H7 (cell line): ENCODE measurements at regions not wholly inside any gene's neighbourhood (a gene's known extent, or its start where the extent isn't known, plus 50 kb on each side); places are given as distances from the start of the nearest gene placed in this dataset.
"Not testable (repeated sequence)": the region's sequence is repeated elsewhere in the genome, so short reads cannot be mapped to it uniquely, and the experiment has no call there.

Source experiments
- DNase-seq: peaks from one replicate; pipeline ENCODE4 v3.0.0; 2012
- H3K27me3 ChIP-seq: 2 replicates; pipeline ENCODE4 v1.6.0; 2011; ENCODE audit warnings: mild to moderate bottlenecking, low read length; ENCODE audit not compliant: control insufficient read depth, insufficient read depth
- H3K36me3 ChIP-seq: replicated peaks from 2 replicates; pipeline ENCODE4 v1.5.1; 2011; ENCODE audit warnings: low read length; ENCODE audit not compliant: control insufficient read depth, insufficient read depth
- H3K4me3 ChIP-seq: 2 replicates; pipeline ENCODE4 v1.5.1; 2011; ENCODE audit warnings: low read depth, mild to moderate bottlenecking, control low read depth, low read length, moderate library complexity; ENCODE audit not compliant: insufficient read depth

DNA sequence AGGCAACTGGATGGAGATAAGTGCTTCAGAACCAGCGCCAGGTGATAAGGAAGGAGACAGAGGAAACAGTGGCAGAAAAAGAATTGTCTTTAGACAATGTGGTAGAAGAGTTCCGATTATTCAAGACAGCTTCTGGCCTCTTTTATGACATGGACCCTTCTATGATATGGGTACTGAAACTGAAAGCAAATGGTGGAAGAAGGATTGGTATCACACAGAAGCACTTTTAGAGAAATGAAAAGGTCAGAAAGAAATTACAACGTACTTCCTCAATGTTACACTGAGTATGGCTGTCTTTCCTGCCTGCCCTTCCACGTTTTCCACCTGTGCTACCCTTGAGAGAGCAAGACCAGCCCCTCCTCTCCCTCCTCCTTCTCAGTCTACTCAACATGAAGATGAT is 959.3 kb downstream of the DNAH5 start:
- Histone ChIP-seq H3K4me3 (no peak overlapping the region), H3K27me3 (no peaks in the 10 kb centered on the region; the same call in 1 of the 2 replicates), H3K36me3 (no peaks in the 10 kb centered on the region)
- DNase-seq: no peak

DNA sequence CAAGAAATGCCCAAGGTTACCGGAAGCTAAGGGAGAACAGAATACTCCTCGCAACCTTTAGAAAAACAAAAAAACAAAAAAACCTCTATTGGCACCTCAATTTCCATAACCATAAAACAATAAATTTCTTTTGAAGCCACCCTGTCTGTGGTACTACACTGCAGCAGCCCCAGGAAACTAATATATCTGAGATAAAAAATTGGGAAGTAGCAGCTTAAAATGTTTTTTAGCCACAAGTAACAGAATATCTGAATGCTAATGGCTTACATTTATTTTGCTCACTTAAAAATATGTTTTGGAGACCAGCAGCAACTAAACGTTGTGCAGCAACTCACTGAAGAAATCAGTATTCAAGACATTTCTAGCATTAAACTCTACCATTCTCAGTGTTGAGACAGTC is 969.6 kb downstream of the DNAH5 start:
- DNase-seq: no peak
- Histone ChIP-seq H3K4me3 (no peak overlapping the region), H3K36me3 (no peaks in the 10 kb centered on the region), H3K27me3 (no peaks in the 10 kb centered on the region)

DNA sequence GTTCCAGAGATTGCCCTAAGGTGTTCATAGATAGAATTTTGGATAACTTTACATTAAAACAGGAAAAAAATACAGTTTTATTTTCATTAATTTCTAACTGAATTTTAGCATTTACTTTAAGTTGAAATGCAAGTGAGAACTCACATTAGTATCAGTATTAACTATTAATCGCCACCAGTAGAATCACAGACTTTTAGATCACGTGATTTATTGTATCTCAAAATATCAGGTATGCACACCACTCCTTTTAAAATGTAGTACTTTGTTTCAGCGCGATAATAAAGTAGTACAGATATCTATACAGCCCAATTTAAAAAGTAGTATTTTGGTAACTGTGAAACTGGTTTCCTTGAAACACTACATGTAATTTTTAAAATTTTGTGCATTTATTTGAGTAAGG is 978.7 kb downstream of the DNAH5 start:
- H3K27me3 ChIP-seq: no peaks in the 10 kb centered on the region
- DNase-seq: no peak
- H3K4me3 ChIP-seq: no peak overlapping the region
- no peaks in the 10 kb centered on the region for H3K36me3 ChIP-seq

DNA sequence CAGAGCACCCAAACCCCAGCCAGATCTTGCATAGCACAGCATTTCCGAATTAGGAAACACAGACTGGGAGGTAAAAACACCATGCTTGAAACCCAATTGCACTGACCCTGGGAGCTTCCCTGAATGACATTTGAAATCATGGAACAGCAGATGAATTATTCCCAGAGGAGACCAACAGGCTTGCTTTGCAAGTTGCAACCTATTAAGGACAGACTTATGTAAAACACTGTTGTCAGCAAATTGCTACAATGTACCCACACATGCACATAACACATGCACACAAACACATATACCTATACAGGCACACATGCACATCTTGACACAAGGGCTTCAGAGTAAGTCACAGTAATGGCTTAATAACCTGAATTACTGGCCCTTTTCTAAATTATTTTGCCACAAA is 984.8 kb downstream of the DNAH5 start:
- no peak for DNase-seq
- H3K4me3 ChIP-seq: no peak overlapping the region
- no peaks in the 10 kb centered on the region for H3K27me3 ChIP-seq

DNA sequence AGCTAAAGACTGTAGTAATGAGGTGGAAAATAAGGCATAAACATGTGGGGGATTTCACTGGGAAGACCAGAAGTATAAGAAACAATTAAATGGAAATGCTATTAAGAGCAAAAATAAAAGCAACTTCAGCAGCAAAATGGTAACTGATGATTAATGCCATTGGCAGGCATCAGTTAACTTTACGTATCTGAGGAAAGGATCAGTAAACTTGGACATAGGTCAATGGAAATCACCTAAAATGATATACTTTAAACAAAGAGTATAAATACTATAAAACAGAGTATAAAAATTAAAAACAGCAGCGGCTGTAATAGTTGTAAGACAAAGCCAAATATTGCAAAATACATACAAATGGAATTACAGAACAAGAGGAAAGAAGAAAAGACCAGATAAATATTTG is 992.1 kb downstream of the DNAH5 start:
- no peak for DNase-seq
- Histone ChIP-seq H3K36me3 (no peaks in the 10 kb centered on the region), H3K27me3 (no peaks in the 10 kb centered on the region), H3K4me3 (no peak overlapping the region)

More for the DNA sequence above, 984.8 kb downstream of the DNAH5 start:
- no peaks in the 10 kb centered on the region for H3K36me3 ChIP-seq

DNA sequence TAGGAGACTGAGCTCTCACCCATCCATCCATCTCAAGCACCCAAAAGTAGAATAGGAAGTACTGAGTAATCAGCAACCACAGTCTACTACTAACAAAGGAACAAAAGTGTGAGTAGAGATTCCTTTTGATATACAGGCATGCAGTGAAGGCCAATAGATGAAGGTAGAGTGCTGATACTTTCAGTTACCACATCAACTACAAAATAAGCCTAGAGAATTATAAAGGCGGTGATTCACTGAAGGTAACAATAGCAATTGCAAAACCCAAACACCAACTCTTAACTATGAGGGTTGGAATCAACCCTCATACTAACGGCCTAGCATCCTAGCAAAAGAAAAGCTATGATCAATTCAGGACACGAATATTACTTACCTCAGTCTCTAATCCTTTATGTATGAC is 992.6 kb downstream of the DNAH5 start:
- Histone ChIP-seq H3K4me3 (no peak overlapping the region), H3K27me3 (no peaks in the 10 kb centered on the region), H3K36me3 (no peaks in the 10 kb centered on the region)
- DNase-seq: no peak

DNA sequence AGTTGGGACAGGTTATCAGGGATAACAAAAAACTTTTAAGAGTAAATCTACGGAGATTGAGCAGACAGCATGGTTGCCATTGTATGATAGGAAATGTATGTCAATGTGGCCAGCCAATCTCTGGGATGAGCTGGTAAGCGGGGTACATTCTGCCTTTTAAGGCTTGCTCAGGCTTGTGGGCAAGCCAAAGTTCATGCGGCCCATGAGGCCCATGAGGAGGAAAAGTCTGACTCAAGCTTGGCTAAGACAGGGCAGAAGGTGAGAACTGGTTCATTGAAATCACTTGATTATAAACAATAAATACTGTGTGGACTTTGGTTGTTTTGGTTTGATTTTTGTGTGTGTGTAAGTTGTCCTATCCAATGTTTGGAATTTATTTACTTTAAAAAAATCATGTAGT is 997.1 kb downstream of the DNAH5 start:
- no peaks in the 10 kb centered on the region for H3K27me3 ChIP-seq
- H3K4me3 ChIP-seq: no peak overlapping the region
- H3K36me3 ChIP-seq: no peaks in the 10 kb centered on the region
- no peak for DNase-seq

DNA sequence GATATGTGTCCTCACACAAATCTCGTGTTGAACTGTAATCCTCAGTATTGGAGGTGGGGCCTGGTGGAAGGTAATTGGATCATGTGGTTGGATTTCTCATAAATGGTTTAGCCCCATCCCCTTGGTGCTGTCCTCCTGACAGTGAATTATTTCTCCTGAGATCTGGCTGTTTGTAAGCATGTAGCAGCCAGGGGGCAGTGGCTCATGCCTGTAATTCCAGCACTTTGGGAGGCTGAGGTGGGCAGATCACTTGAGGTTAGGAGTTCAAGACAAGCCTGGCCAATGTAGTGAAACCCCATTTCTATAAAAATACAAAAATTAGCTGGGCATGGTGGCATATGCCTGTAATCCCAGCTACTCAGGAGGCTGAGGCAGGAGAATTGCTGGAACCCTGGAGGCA is 999.0 kb downstream of the DNAH5 start:
- DNase-seq, H3K27me3 ChIP-seq, H3K36me3 ChIP-seq, H3K4me3 ChIP-seq: not testable (repeated sequence)

DNA sequence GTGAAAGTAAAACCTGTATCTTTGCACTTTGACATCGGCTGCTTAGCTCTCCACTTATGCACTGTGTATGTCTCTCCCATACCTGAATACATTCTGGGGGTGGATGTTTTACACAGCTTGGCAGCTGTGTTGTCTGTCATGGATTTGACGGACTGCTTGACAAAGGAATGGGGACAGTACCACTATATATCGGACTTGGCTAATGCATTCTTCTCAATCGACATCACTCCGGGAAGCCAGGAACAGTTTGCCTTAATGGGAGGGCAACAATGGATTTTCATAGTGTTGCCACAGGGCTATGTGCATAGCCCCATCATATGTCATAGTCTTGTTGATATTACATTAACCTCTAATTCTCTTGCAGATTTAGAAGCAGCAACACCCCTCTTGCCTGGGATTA is 1008.3 kb downstream of the DNAH5 start:
- H3K27me3 ChIP-seq: no peaks in the 10 kb centered on the region
- no peak for DNase-seq
- no peaks in the 10 kb centered on the region for H3K36me3 ChIP-seq
- no peak overlapping the region for H3K4me3 ChIP-seq

DNA sequence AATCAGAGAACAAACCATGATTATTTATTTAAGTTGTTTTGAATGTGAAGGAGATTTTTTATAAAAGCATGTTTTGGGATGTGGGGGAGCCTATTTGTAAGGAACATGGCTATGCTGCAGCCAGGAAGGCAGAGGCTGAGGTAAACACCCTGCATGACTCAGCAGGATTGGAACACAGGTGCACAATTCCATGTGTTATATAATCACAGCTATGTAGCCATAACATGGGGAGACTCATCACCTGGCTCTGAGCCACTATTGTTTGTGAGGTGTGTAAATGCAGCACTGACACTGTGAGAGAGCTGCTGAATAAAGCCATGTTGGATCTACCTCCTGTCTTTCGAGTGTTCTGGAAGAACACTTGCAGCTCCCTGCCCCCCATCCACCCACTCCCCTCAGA is 1009.8 kb downstream of the DNAH5 start:
- Histone ChIP-seq H3K27me3 (no peaks in the 10 kb centered on the region), H3K4me3 (no peak overlapping the region), H3K36me3 (no peaks in the 10 kb centered on the region)
- DNase-seq: no peak

DNA sequence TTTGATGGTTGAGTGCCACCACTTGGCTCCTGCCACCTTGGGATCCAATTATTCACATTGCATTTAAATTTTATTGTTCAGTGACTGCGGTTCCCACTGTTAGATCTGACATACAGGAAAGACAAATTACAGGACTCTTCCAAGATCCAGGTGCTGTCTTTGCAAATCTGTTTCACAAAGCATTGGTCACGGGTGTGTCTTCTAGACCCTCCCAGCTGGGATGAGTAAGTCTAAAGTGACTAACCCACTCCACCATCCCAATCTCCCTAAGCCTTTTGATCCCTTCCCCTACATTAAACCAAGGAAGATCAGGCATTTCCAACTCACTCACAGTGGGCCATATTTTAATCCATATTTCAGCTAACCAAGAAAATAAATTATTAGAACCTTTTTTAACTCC is 1016.3 kb upstream of the CTNND2 start:
- no peaks in the 10 kb centered on the region for H3K27me3 ChIP-seq
- no peak overlapping the region for H3K4me3 ChIP-seq
- no peaks in the 10 kb centered on the region for H3K36me3 ChIP-seq
- DNase-seq: no peak

DNA sequence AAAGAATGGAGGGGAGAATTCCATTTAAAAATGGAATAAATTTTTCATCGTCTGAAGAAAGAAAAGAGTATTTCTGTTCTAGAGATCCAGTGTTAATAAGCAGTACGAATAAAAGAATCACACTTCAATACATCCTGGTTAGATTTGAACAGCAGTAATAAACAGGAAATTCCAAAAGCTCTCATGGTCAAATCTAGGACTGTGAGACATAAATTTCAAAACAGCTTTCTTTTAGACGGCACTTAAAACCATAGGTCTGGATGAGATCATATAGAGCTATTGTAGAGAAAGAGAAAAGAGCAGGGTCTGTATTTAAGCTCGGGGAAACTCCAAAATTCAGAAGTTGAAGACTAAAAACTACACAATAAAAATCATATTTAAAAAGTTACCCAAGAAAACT is 1006.9 kb upstream of the CTNND2 start:
- no peaks in the 10 kb centered on the region for H3K27me3 ChIP-seq
- H3K36me3 ChIP-seq: no peaks in the 10 kb centered on the region
- DNase-seq: no peak
- H3K4me3 ChIP-seq: no peak overlapping the region

DNA sequence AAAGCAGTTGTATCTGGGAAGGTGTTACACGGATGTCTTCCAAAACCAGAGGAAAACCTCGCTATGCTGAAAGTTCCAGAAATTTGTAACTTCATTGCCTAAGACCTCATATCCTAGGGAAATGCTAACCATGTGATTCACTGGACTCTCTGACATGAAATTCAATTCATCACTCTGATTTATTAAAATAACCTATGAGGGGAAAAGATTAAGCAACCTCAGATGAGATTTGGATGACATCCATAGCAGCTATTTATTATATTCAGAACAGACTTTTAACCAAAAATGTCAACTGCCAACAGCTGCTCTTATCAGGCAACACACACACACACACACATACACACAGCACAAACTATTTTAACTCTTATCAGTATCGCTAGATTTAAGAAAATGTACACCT is 1006.4 kb upstream of the CTNND2 start:
- DNase-seq: no peak
- Histone ChIP-seq H3K36me3 (no peaks in the 10 kb centered on the region), H3K27me3 (no peaks in the 10 kb centered on the region), H3K4me3 (no peak overlapping the region)

DNA sequence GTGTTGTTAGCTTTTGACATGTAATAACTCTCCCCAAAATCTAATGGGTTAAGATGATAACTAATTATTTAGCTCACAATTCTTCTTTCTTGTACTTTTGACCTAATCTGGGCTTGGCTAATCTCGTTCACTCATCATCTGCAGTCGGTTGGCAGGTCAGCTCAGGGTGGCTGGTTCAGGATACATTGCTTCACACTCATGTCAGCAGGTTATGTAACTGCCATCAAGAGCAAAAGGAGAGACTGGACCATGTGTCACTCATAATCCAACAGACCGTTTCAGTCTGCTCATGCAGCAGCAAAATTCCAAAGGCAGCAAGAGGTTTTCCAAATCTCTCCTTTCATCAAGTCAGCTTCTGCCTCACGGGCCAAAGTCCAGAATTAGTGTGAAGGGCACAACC is 998.4 kb upstream of the CTNND2 start:
- Histone ChIP-seq H3K36me3 (no peaks in the 10 kb centered on the region), H3K27me3 (no peaks in the 10 kb centered on the region), H3K4me3 (no peak overlapping the region)
- no peak for DNase-seq

DNA sequence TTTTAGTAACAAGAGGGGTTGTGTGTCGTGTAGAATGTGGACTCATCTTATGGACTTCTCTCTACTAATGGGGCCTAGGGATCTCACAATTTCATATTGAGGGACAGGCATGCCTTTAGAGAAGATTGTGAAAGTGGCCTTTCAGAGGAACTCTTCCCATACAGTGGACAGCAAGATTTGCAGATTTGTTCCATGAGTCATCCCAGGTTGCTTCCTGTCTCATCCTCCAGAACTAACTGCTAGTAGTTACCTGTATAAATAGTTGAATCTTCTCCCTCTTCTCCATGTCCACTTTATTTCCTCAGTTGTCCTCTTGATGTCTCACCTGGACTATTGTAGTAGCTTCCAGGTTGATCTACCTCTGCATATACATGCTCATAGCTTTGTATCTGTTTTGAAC is 997.5 kb upstream of the CTNND2 start:
- H3K27me3 ChIP-seq: no peaks in the 10 kb centered on the region
- H3K36me3 ChIP-seq: no peaks in the 10 kb centered on the region
- H3K4me3 ChIP-seq: no peak overlapping the region
- no peak for DNase-seq

DNA sequence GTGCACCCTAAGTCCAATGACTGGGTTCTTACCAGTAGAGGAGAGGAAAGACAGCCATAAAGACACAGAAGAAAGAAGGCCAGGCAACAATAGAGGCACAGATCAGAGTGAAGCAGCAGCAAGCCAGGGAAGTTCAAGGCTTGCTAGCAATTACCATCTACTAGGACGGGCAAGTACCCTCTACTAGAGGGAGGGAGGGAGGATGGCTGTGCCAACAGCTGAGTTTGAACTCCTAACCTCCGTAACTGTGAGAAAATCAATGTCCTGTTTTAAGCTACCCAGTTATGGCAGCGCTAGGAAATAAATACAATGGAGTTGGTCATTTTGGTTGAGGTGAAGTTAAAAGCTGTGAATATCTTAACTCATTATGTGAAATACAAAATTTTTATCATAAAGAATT is 991.8 kb upstream of the CTNND2 start:
- Histone ChIP-seq H3K27me3 (no peaks in the 10 kb centered on the region), H3K36me3 (no peaks in the 10 kb centered on the region), H3K4me3 (no peak overlapping the region)
- DNase-seq: no peak
